IMR-90 (cell line): ENCODE measurements at regions not wholly inside any gene's neighbourhood (a gene's known extent, or its start where the extent isn't known, plus 50 kb on each side); places are given as distances from the start of the nearest gene placed in this dataset.
A peak's percentile ranks its signal among the peaks of the same experiment; 100 is the strongest.

Experiments
- ATAC-seq: fragments of 200-7000 bp; cut with Tn5 transposase; 2 replicates; pipeline ENCODE4 v1.9.1; 2020; ENCODE audit warnings: low read depth, mild to moderate bottlenecking, moderate library complexity
- BruUV-seq: library from RNA; stranded (reverse); fragments of 400-500 nt; replicated peaks from 2 replicates; lab custom pipeline; 2021; lab: Mats Ljungman, UMichigan
- CTCF ChIA-PET: fragments of 300-600 bp; formaldehyde crosslinking; extraction: SDS; loops from one replicate; lab custom pipeline; 2021; ENCODE audit warnings: antibody characterized with exemption; lab: Yijun Ruan, JAX
- POLR2A ChIA-PET: fragments of 300-600 bp; sonication (Branson Sonifier 250); formaldehyde crosslinking; loops from one replicate; lab custom pipeline; 2022; ENCODE audit warnings: antibody characterized with exemption; ENCODE audit not compliant: unreplicated experiment; lab: Charles Lee
- DNase-seq: peaks from one replicate; pipeline ENCODE4 v3.0.0; 2013
- H2AFZ ChIP-seq: replicated peaks from 2 replicates; pipeline ENCODE3; 2013; ENCODE audit warnings: low read length, mild to moderate bottlenecking; ENCODE audit not compliant: poor library complexity
- H2AK5ac ChIP-seq: 2 replicates; pipeline ENCODE4 v1.6.1; 2013; ENCODE audit warnings: low read depth, low read length, inconsistent platforms
- H2AK9ac ChIP-seq: replicated peaks from 2 replicates; pipeline ENCODE3; 2013; ENCODE audit warnings: mild to moderate bottlenecking, low read depth, low read length, moderate library complexity; ENCODE audit not compliant: poor library complexity
- H2BK120ac ChIP-seq: 2 replicates; pipeline ENCODE4 v1.6.1; 2013; ENCODE audit warnings: low read depth, low read length, inconsistent platforms
- H2BK15ac ChIP-seq: 3 replicates; pipeline ENCODE4 v1.6.1; 2013; ENCODE audit warnings: low read depth, low read length, inconsistent platforms
- H2BK20ac ChIP-seq: 2 replicates; pipeline ENCODE4 v1.6.1; 2013; ENCODE audit warnings: low read depth, mild to moderate bottlenecking, inconsistent platforms, low read length, moderate library complexity
- H2BK5ac ChIP-seq: 2 replicates; pipeline ENCODE4 v1.6.1; 2013; ENCODE audit warnings: mild to moderate bottlenecking, low read depth, low read length, inconsistent platforms; ENCODE audit not compliant: poor library complexity, severe bottlenecking
- H3K14ac ChIP-seq: replicated peaks from 2 replicates; pipeline ENCODE4 v1.6.1; 2013; ENCODE audit warnings: low read depth, low read length, inconsistent platforms
- H3K18ac ChIP-seq: 2 replicates; pipeline ENCODE4 v1.6.1; 2013; ENCODE audit warnings: low read depth, low read length, control low read depth
- H3K23ac ChIP-seq: 2 replicates; pipeline ENCODE4 v1.6.1; 2013; ENCODE audit warnings: low read depth, low read length, inconsistent platforms
- H3K27ac ChIP-seq: 2 replicates; pipeline ENCODE4 v1.5.1; 2013; ENCODE audit warnings: mild to moderate bottlenecking, control low read depth, low read length; ENCODE audit not compliant: insufficient read depth
- H3K27me3 ChIP-seq: 2 replicates; pipeline ENCODE4 v1.6.1; 2013; ENCODE audit warnings: low read length; ENCODE audit not compliant: control insufficient read depth, insufficient read depth
- H3K36me3 ChIP-seq: 2 replicates; pipeline ENCODE4 v1.6.1; 2013; ENCODE audit warnings: low read length, mixed read lengths; ENCODE audit not compliant: control insufficient read depth, insufficient read depth
- H3K4ac ChIP-seq: 2 replicates; pipeline ENCODE4 v1.6.1; 2013; ENCODE audit warnings: low read depth, low read length, inconsistent platforms
- H3K4me1 ChIP-seq: 2 replicates; pipeline ENCODE4 v1.6.1; 2013; ENCODE audit warnings: low read length, mixed read lengths; ENCODE audit not compliant: control insufficient read depth, insufficient read depth
- H3K4me2 ChIP-seq: 2 replicates; pipeline ENCODE4 v1.6.1; 2013; ENCODE audit warnings: low read depth, mild to moderate bottlenecking, control low read depth, low read length, moderate library complexity
- H3K4me3 ChIP-seq: 2 replicates; pipeline ENCODE4 v1.5.1; 2013; ENCODE audit warnings: low read depth, mild to moderate bottlenecking, control low read depth, low read length, moderate library complexity; ENCODE audit not compliant: insufficient read depth
- H3K56ac ChIP-seq: 2 replicates; pipeline ENCODE4 v1.6.1; 2013; ENCODE audit warnings: low read length, inconsistent platforms; ENCODE audit not compliant: insufficient read depth; ENCODE audit errors: extremely low read depth
- H3K79me1 ChIP-seq, 2 experiments: 2 replicates each; pipeline ENCODE4 v1.6.1; 2013; ENCODE audit warnings: low read length in 2 of 2, inconsistent platforms in 1 of 2, low read depth in 1 of 2
- H3K9ac ChIP-seq: 2 replicates; pipeline ENCODE4 v1.6.1; 2013; ENCODE audit warnings: low read depth, low read length, control low read depth
- H3K9me1 ChIP-seq: 2 replicates; pipeline ENCODE4 v1.6.1; 2013; ENCODE audit warnings: low read length, inconsistent platforms; ENCODE audit not compliant: insufficient read depth
- H3K9me3 ChIP-seq: 2 replicates; pipeline ENCODE4 v1.6.1; 2013; ENCODE audit warnings: low read length; ENCODE audit not compliant: control insufficient read depth, insufficient read depth
- H4K20me1 ChIP-seq: 2 replicates; pipeline ENCODE4 v1.6.1; 2013; ENCODE audit warnings: low read length, inconsistent platforms; ENCODE audit not compliant: insufficient read depth
- H4K5ac ChIP-seq: 2 replicates; pipeline ENCODE4 v1.6.1; 2013; ENCODE audit warnings: mild to moderate bottlenecking, low read depth, low read length, control low read depth
- H4K8ac ChIP-seq, 2 experiments: 2 replicates each; pipeline ENCODE4 v1.6.1; 2013; ENCODE audit warnings: low read depth in 2 of 2, low read length in 2 of 2, control low read depth in 1 of 2, inconsistent platforms in 1 of 2
- H4K91ac ChIP-seq: 2 replicates; pipeline ENCODE4 v1.6.1; 2013; ENCODE audit warnings: low read depth, low read length, inconsistent platforms; ENCODE audit not compliant: insufficient read depth
- RAD21 ChIP-seq: IDR thresholded peaks from 2 replicates; pipeline ENCODE4 v1.6.1; 2012; ENCODE audit warnings: low read length, improper control_type of control experiment
- WGBS, 2 experiments: methylation state at CpG; one replicate each; pipeline versions ENCODE4 v1.1.5 to v1.1.7; 2013; ENCODE audit warnings: missing lambda C conversion rate in 2 of 2; ENCODE audit not compliant: insufficient read length in 1 of 2; ENCODE audit errors: extremely low coverage in 2 of 2; 5-methylcytosine and 5-hydroxymethylcytosine counted together
- dilution Hi-C: fragments of 300-500 bp; cut with HindIII; formaldehyde crosslinking; loops from one replicate; pipeline ENCODE4 v1.14.3; 2018; ENCODE audit warnings: low sequenced_read_pairs; ENCODE audit not compliant: unreplicated experiment
- in situ Hi-C: fragments of 300-500 bp; cut with MboI; formaldehyde crosslinking; loops from 3 replicates; pipeline ENCODE4 v1.14.3; 2019; ENCODE audit warnings: low sequenced_read_pairs, inconsistent platforms, mixed read lengths
- intact Hi-C: fragments of 100-400 bp; cut with micrococcal nuclease; formaldehyde crosslinking; loops from 2 replicates; pipeline ENCODE4 v1.10.0; 2022

DNA sequence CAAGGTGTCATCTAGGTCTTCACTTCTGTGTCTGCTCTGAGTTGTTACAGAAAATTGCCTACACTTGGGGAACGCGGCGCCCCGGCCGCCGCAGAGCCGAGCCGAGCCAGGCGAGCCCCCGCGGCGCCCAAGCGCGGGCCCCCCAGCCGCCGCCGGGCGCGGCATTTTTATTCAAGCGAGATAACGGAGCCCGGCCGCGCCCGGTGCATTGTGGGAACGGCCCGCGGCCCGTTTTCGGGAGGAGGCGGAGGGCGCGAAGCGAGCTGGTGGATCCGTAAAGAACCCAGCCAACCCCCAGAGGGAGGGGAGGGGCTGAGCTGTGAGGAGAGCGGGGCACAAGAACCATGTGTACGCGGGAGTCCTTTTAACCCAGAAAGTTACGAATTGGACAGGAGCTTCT is 191.8 kb downstream of the FTCDNL1 start:
- Histone ChIP-seq H2BK120ac (no peak overlapping the region), H2AK5ac (no peak overlapping the region), H3K18ac (no peak overlapping the region), H4K20me1 (no peaks in the 10 kb centered on the region), H3K36me3 (no peaks in the 10 kb centered on the region), H3K14ac (no peak overlapping the region), H2AFZ (peak overlapping the region; percentile 75), H3K9me1 (no peaks in the 10 kb centered on the region), H4K91ac (no peak overlapping the region), H3K4ac (no peak overlapping the region), H3K23ac (no peak overlapping the region), H3K4me1 (no peaks in the 10 kb centered on the region), H3K27me3 (no peaks in the 10 kb centered on the region), H3K27ac (no peak overlapping the region), H4K8ac (no peak overlapping the region), H3K9me3 (no peaks in the 10 kb centered on the region), H2AK9ac (no peak overlapping the region), H3K4me2 (peak overlapping the region; percentile 72), H2BK20ac (no peak overlapping the region), H3K56ac (no peak overlapping the region), H2BK5ac (no peak overlapping the region), H4K5ac (no peak overlapping the region), H3K79me1 (no peaks in the 10 kb centered on the region), H3K9ac (peak overlapping the region; percentile 49; the same call in 1 of the 2 replicates), H2BK15ac (no peak overlapping the region), H3K4me3 (peak overlapping the region; percentile 39)
- dilution Hi-C loops (no loop called here), intact Hi-C loops (no loop called here), in situ Hi-C loops (no loop called here)
- POLR2A ChIA-PET, result no interaction called here
- TF ChIP-seq RAD21, result no peak
- CTCF ChIA-PET, result no interaction called here
- WGBS, 2 experiments, result 2% methylated on average over 17 of the region's 39 CpGs; no CpG with 5 or more reads in 1 of the 2 experiments
- BruUV-seq, result no TSS peak
- DNase-seq, result peak; percentile 3
- peak; percentile 89 for ATAC-seq
